NB4 (cell line): ENCODE measurements at regions not wholly inside any gene's neighbourhood (a gene's known extent, or its start where the extent isn't known, plus 50 kb on each side); places are given as distances from the start of the nearest gene placed in this dataset.
"Not testable (repeated sequence)": the region's sequence is repeated elsewhere in the genome, so short reads cannot be mapped to it uniquely, and the experiment has no call there.

ENCODE experiments used
- CTCF ChIP-seq: IDR thresholded peaks from one replicate; pipeline ENCODE4 v1.5.1; 2012; ENCODE audit warnings: low read depth, low read length
- MAX ChIP-seq: IDR thresholded peaks from 2 replicates; pipeline ENCODE4 v1.6.1; 2011; ENCODE audit warnings: low read depth, low read length

- TF ChIP-seq CTCF, MAX: not testable (repeated sequence)
Observed at GRCh38 chr21:9083091-9083826, 1438.1 kb upstream of the TPTE start.
